ENCODE measurements at regions not wholly inside any gene's neighbourhood (a gene's known extent, or its start where the extent isn't known, plus 50 kb on each side); places are given as distances from the start of the nearest gene placed in this dataset.

DNA sequence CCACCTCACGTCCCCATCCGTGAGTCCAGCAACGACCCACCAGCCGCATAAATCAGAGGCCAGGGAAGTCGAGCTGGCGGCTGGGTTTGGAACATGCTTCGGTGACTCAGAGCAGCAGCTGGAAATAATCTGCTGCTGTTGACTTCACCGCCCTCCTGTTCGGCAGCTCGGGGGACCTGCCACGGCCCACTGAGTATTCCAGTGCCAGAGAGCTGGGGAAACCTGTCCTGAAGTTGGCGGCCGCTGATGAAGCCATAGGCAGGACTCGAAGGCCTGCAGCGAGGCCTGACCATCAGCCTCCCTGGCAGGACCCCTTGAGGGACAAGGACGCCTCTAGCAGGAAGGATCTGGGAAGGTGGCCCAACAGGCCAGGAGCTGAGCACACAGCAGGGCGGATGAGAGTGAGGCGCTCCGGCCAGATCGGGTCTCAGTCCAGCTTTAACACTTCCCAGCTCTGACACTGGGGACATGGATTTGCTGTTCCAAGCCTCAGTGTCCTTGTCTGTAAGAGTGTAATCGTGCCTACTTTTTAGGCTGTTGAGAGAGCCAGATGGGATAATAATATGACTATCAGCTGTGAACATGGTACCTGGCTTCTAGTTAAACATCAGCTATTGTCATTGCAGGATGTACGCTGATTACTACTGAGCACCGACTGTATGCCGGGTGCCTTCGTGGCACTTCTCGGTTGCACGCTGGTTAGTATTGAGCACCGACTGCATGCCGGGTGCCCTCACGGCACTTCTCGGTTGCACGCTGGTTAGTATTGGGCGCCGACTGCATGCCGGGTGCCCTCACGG lies 50.4 kb upstream of the CIBAR2 start:
- no peak for DNase-seq (ENCODE audit: low read depth)
- in situ Hi-C loops (cut with HindIII; ENCODE audit: low pct_unique_long_range_greater_than_20kb, low sequenced_read_pairs) = no loop called here

GRCh38 chr16:85163278-85164112 lies 51.2 kb upstream of the CIBAR2 start:
- no peak for DNase-seq (ENCODE audit: low read depth)
- in situ Hi-C loops (cut with HindIII; ENCODE audit: low pct_unique_long_range_greater_than_20kb, low sequenced_read_pairs) = no loop called here

- in situ Hi-C loops (cut with HindIII; ENCODE audit: low pct_unique_long_range_greater_than_20kb, low sequenced_read_pairs) = no loop called here
- DNase-seq (ENCODE audit: low read depth) = no peak
These were observed 52.2 kb upstream of the CIBAR2 start for GRCh38 chr16:85164431-85164830.

DNA sequence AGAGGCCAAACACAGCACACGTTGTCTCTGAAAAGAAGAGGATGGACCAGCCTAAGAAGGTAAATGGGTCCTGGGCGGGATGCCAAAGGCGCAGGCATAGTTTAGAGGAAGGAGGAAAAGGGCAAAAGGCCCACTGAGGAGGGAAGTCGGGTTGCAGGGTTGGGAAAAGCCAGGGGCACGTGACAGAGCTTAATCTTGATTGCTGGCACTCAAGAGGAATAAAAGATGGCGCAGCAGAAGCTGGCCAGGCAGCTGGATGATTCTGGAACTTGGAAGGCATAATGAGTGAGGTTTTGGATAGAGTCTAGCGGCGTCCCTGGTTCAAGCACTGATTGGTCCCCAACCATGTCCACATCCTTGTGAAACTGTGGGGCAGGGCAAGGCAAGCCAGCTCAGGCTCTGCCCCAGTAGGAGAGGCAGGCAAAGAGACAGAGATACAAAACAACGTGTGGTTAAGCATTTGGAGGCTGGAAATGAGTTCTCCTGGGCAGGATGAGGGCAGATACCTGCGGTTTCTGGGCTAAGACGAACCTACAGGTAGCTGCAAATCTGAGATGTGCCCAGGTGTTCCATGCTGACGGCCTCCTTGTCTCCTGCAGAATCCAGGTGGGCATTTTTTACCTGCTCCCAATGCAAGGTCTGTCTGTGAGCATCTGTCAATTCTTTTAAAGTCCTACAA lies 52.7 kb upstream of the CIBAR2 start:
- in situ Hi-C loops (cut with HindIII; ENCODE audit: low pct_unique_long_range_greater_than_20kb, low sequenced_read_pairs) = no loop called here
- DNase-seq (ENCODE audit: low read depth) = no peak

DNA sequence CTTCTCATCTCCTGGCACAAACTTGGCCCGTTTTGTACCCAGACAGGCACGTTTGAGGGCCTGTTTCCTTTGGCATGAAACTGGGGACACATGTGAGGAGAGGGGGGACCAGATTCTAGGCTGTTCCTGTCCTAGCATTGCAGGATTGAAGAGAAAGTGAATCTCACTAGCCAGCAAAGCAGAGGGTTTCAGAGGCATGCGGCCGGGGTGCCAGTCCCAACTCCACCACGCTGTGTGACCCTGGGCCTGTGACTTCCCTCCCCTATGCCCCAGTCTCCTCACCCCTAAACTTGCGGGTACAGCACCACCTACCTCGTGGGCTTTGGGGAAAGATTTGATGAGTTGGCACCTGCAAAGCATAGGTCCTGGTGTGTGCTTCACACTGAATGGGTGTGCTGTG lies 53.5 kb upstream of the CIBAR2 start:
- in situ Hi-C loops (cut with HindIII; ENCODE audit: low pct_unique_long_range_greater_than_20kb, low sequenced_read_pairs) = no loop called here
- no peak for DNase-seq (ENCODE audit: low read depth)

DNA sequence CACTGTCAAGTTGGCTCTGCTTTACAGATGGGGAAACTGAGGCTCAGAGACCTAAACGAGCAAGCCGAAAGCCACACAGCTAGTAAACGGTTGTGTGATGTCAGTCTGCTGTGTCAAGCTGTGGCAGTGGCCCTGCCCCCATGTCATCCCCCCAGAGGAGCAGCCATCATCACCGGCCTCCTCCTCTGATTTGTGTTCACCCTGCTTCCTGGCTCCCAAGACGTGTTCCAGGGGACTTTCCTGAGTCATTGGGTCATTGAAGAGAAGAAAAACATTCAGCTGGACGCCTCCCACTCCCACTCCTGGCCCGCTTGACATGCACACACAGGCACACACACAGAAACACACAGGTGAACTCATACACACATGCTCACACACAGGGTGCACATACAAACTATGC lies 54.0 kb upstream of the CIBAR2 start:
- DNase-seq (ENCODE audit: low read depth) = peak; percentile 53
- in situ Hi-C loops (cut with HindIII; ENCODE audit: low pct_unique_long_range_greater_than_20kb, low sequenced_read_pairs) = no loop called here

DNA sequence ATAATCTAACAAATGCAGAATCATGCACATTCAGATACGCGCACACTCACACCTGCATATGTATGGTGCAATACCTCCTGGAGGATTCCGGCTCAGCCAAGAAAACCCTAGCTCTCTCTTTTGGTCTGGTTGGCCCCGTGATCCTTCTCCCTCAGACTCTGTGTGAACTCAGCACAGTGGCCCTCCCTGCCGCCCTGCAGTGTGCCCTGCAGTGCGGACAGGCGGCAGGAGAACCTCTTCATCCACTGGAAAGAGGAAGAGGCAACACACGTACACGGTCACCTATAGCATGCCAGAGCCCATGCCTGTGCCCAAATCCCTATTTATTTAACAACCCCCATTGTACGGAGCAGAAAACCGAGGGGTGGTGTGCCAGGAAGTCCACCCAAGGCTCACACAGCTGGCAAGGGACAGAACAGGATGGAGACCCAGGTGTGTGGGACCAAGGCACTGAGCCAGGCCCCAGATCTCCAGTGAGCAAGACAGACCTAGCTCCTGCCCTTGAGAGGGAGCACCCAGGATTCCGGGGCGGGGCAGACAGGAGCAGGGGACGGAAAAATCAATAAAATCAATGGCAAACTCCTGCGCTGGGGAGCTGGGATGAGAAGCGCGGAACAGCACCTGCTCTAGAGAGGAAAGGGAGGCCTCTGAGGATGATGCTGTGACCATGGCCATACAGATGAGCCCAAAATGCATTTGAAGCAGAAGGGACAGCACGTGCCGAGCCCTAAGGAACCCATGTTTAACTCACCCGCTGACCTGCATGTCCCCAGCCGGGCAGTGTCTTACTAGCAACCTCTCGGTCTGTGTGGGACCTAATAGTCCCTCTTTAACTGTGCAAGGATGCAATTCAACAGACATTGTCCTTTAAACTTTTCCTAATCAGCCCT lies 54.7 kb upstream of the CIBAR2 start:
- in situ Hi-C loops (cut with HindIII; ENCODE audit: low pct_unique_long_range_greater_than_20kb, low sequenced_read_pairs) = no loop called here
- no peak for DNase-seq (ENCODE audit: low read depth)

- in situ Hi-C loops (cut with HindIII; ENCODE audit: low pct_unique_long_range_greater_than_20kb, low sequenced_read_pairs) = no loop called here
- DNase-seq (ENCODE audit: low read depth) = no peak
These were observed 55.6 kb upstream of the CIBAR2 start for GRCh38 chr16:85167589-85168537.

DNA sequence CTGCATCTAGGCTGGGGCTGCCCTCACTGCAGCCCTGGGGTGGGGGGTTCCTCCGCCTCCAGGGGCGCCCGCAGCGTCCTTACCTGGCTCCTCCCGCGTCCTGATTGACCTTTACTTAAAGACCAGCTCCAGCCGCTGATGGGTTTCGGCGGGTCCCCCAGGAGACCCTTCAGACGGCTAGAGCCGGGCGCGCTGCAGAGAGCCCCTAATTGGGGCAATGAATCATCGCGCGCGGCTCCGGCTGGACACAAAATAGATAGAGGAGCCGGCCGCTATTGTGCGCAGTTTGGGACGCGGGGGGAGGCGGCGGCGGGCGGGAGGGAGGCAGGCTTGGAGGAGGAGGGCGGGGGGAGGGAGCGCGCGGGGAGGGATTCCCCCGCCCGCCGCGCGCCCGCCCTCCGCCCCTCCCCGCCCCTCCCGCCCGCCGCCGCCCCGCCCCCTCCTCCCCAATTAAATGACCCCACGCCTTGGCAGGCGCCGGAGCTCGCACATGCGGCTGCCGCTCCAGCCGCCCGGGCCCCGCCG lies 56.5 kb upstream of the CIBAR2 start:
- in situ Hi-C loops (cut with HindIII; ENCODE audit: low pct_unique_long_range_greater_than_20kb, low sequenced_read_pairs) = no loop called here
- DNase-seq (ENCODE audit: low read depth) = no peak

- in situ Hi-C loops (cut with HindIII; ENCODE audit: low pct_unique_long_range_greater_than_20kb, low sequenced_read_pairs) = no loop called here
- DNase-seq (ENCODE audit: low read depth) = no peak
These were observed 57.2 kb upstream of the CIBAR2 start for GRCh38 chr16:85169333-85170065.

GRCh38 chr16:85170066-85170491 lies 57.8 kb upstream of the CIBAR2 start:
- DNase-seq (ENCODE audit: low read depth) = no peak
- in situ Hi-C loops (cut with HindIII; ENCODE audit: low pct_unique_long_range_greater_than_20kb, low sequenced_read_pairs) = no loop called here

DNA sequence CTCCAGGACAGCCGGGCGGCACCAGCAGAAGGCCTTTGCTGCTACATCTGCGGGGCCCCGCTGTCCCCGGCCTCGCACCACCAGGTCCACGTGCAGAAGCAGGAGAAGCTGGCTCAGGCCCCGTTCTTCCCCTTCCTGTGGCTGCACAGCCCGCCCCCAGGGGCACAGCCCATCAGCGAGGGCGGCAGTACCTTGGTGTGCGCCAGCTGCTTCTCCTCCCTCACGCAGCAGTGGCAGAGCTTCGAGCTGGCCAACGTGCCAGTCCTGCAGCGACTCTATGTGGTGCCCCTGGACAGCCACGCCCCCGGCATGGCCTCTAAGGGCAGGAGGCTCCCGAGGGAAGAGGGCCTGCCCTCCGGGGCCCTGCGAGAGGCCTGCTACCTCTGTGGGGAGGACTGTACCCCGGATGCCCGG lies 58.3 kb upstream of the CIBAR2 start:
- in situ Hi-C loops (cut with HindIII; ENCODE audit: low pct_unique_long_range_greater_than_20kb, low sequenced_read_pairs) = no loop called here
- no peak for DNase-seq (ENCODE audit: low read depth)

- in situ Hi-C loops (cut with HindIII; ENCODE audit: low pct_unique_long_range_greater_than_20kb, low sequenced_read_pairs) = no loop called here
- DNase-seq (ENCODE audit: low read depth) = no peak
These were observed 58.9 kb upstream of the CIBAR2 start for GRCh38 chr16:85171004-85171758.

DNA sequence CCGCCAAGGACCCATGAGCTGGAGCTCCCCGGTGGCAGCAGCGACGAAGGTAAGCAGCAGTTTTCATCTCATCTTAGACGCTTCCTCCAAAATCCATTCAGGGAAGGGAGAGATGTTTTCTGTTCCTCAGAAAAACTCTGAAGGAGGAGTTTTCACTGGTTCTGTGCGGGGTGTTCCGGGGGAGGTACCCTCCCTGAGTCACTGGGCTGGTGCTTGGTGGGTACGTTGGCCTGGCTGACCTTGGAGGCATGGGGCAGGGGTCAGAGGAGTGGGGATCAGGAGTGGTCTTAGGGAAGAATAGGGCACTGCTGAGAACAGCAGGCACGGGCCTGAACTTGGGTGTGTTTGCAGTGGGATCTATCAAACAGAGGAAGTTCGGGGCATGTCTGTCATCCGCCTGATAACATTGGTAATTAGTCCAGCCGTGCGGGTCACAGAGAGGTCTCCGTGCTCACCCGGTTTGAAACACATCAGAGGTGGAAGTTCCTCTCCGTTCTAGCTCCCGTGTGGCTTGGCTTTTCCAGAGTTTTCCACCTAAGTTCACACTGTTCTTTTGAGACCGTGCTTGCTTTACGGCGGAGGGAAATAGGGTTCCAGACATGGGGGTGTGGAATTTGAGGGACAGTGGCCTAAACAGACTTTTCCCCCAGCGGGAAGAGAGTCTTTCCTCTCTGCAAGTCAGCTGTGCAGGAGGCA lies 59.6 kb upstream of the CIBAR2 start:
- no peak for DNase-seq (ENCODE audit: low read depth)
- in situ Hi-C loops (cut with HindIII; ENCODE audit: low pct_unique_long_range_greater_than_20kb, low sequenced_read_pairs) = no loop called here

DNA sequence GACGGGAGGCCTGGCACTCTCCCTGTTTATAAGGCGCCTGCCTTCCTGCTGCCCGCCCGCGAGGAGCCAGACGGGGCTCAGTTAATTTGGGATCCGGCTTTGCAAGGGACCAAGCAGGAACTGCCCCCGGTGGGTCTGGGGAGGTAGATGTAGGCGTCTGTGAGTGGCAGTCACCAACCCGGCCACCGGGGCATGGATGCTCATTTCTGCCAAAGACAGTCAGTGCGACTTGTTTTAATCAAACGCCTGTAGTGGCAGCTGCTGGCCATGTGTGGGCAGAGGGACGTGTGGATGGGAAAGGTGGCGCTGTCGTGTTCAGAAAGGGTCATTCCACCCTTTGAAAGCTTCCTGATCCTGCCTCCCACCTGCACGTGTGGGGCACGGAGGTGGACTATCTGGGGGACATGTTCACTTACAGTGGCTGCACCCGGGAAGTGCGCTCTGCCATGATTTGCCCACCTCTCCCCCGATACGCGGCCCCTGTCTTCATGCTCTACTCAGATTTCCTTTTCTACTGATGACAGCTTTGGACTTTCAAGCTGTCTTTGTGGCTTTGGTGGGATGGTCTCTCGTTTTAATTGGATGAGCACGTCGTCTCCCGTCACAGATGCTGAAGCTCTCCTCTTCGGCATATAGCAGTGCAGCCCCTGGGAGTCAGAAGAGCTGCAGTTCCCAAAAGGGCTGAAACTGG lies 60.3 kb upstream of the CIBAR2 start:
- in situ Hi-C loops (cut with HindIII; ENCODE audit: low pct_unique_long_range_greater_than_20kb, low sequenced_read_pairs) = no loop called here
- DNase-seq (ENCODE audit: low read depth) = no peak

Measured in Caki2 (cell line).